GM21515 (cell line): ENCODE measurements at regions not wholly inside any gene's neighbourhood (a gene's known extent, or its start where the extent isn't known, plus 50 kb on each side); places are given as distances from the start of the nearest gene placed in this dataset.
"Not testable (repeated sequence)": the region's sequence is repeated elsewhere in the genome, so short reads cannot be mapped to it uniquely, and the experiment has no call there.

Experiments
- ATAC-seq: cut with Tn5 transposase; IDR thresholded peaks from one replicate; pipeline ENCODE4 v1.9.1; 2021; ENCODE audit not compliant: unreplicated experiment

GRCh38 chr3:98702166-98702565, 61.0 kb upstream of the ST3GAL6 start:
- ATAC-seq: no peak

GRCh38 chr3:98705212-98705611, 57.9 kb upstream of the ST3GAL6 start:
- ATAC-seq: no peak

- no peak for ATAC-seq
Measured at GRCh38 chr3:98705694-98706093, 57.4 kb upstream of the ST3GAL6 start.

- not testable (repeated sequence) for ATAC-seq
Measured at GRCh38 chr3:98708681-98709080, 54.5 kb upstream of the ST3GAL6 start.

- ATAC-seq: no peak
Measured at GRCh38 chr3:98709441-98709840, 53.7 kb upstream of the ST3GAL6 start.

GRCh38 chr3:98710067-98710659, 53.0 kb upstream of the ST3GAL6 start:
- ATAC-seq: no peak

- ATAC-seq: no peak
Measured at GRCh38 chr3:98711426-98711825, 51.7 kb upstream of the ST3GAL6 start.

GRCh38 chr3:98712726-98713125, 50.4 kb upstream of the ST3GAL6 start:
- no peak for ATAC-seq

GRCh38 chr3:98713332-98713731, 49.8 kb upstream of the ST3GAL6 start:
- ATAC-seq: not testable (repeated sequence)
